ENCODE measurements at regions not wholly inside any gene's neighbourhood (a gene's known extent, or its start where the extent isn't known, plus 50 kb on each side); places are given as distances from the start of the nearest gene placed in this dataset.

GRCh38 chr6:92195796-92196195 lies 1223.6 kb downstream of the EPHA7 start:
- no peak for TF ChIP-seq MAFK (IDR thresholded peaks at IDR 0.05; ENCODE audit: low read depth, low read length)
- TF ChIP-seq RFX5 (IDR thresholded peaks at IDR 0.05; ENCODE audit: borderline replicate concordance, low read depth, low read length) = no peak
- TF ChIP-seq SIX5 (IDR thresholded peaks at IDR 0.05; ENCODE audit: low read depth, low read length) = no peak
- no peak for TF ChIP-seq HDAC6 (IDR thresholded peaks at IDR 0.05; ENCODE audit: low read depth, low read length)
- TF ChIP-seq POLR2AphosphoS5 (IDR thresholded peaks at IDR 0.05; ENCODE audit: low read depth, low read length) = no peak
- no peak for TF ChIP-seq CTCF (IDR thresholded peaks at IDR 0.05; ENCODE audit: control extremely low read depth in 1 of 3, insufficient read depth in 1 of 3, low read depth in 1 of 3, low read length in 3 of 3)
- TF ChIP-seq NRF1 (IDR thresholded peaks at IDR 0.05; ENCODE audit: low read depth, low read length) = no peak
- no peak for TF ChIP-seq EP300 (IDR thresholded peaks at IDR 0.05; ENCODE audit: borderline replicate concordance in 1 of 2, low read depth in 2 of 2, low read length in 2 of 2)
- TF ChIP-seq RNF2 (IDR thresholded peaks at IDR 0.05; ENCODE audit: borderline replicate concordance, low read depth, low read length, missing control alignments, poor library complexity, severe bottlenecking) = no peak
- no peak for TF ChIP-seq YY1 (IDR thresholded peaks at IDR 0.05; ENCODE audit: low read depth, low read length)
- TF ChIP-seq EZH2 (IDR thresholded peaks at IDR 0.05; ENCODE audit: low read depth, low read length, severe bottlenecking) = no peak
- TF ChIP-seq MAX (IDR thresholded peaks at IDR 0.05) = no peak

Data from H1 (cell line).